Endodermal cell (in vitro differentiated cells): ENCODE measurements at regions not wholly inside any gene's neighbourhood (a gene's known extent, or its start where the extent isn't known, plus 50 kb on each side); places are given as distances from the start of the nearest gene placed in this dataset.

Experiments
- DNase-seq: peaks from one replicate; pipeline ENCODE4 v3.0.0-alpha.2; 2017
- H3K27ac ChIP-seq: 2 replicates; pipeline ENCODE4 v1.5.1; 2013; ENCODE audit warnings: mild to moderate bottlenecking, low read depth, low read length, moderate library complexity
- H3K27me3 ChIP-seq: 2 replicates; pipeline ENCODE4 v1.6.1; 2013; ENCODE audit warnings: mild to moderate bottlenecking, low read length, moderate library complexity; ENCODE audit not compliant: insufficient read depth, control insufficient read depth, poor library complexity, severe bottlenecking
- H3K36me3 ChIP-seq: 2 replicates; pipeline ENCODE4 v1.7.0; 2013; ENCODE audit warnings: mild to moderate bottlenecking, low read length, moderate library complexity; ENCODE audit not compliant: control insufficient read depth, insufficient read depth
- H3K4me1 ChIP-seq: one replicate; pipeline ENCODE4 v1.7.0; 2013; ENCODE audit warnings: low read length; ENCODE audit not compliant: control insufficient read depth, insufficient read depth
- H3K4me3 ChIP-seq: 2 replicates; pipeline ENCODE4 v1.5.1; 2013; ENCODE audit warnings: mild to moderate bottlenecking, low read length, moderate library complexity
- H3K9ac ChIP-seq: 2 replicates; pipeline ENCODE4 v1.6.1; 2013; ENCODE audit warnings: mild to moderate bottlenecking, low read length, moderate library complexity; ENCODE audit not compliant: poor library complexity, severe bottlenecking; ENCODE audit errors: extremely low read depth
- H3K9me3 ChIP-seq: 2 replicates; pipeline ENCODE4 v1.6.1; 2013; ENCODE audit warnings: mild to moderate bottlenecking, low read length, moderate library complexity; ENCODE audit not compliant: control insufficient read depth
- H3K27ac Mint-ChIP-seq: 2 replicates; pipeline ENCODE4 v1.8.0; 2020; ENCODE audit warnings: mixed read lengths
- H3K27me3 Mint-ChIP-seq: 2 replicates; pipeline ENCODE4 v1.8.0; 2021; ENCODE audit warnings: mild to moderate bottlenecking, mixed read lengths; ENCODE audit not compliant: insufficient read depth
- H3K36me3 Mint-ChIP-seq: 2 replicates; pipeline ENCODE4 v1.8.0; 2020; ENCODE audit warnings: low read depth, mixed read lengths
- H3K4me1 Mint-ChIP-seq: 2 replicates; pipeline ENCODE4 v1.8.0; 2020; ENCODE audit warnings: mixed read lengths
- H3K4me3 Mint-ChIP-seq: 2 replicates; pipeline ENCODE4 v1.8.0; 2020; ENCODE audit warnings: mild to moderate bottlenecking, moderate library complexity, mixed read lengths
- H3K9me3 Mint-ChIP-seq: 2 replicates; pipeline ENCODE4 v1.8.0; 2020; ENCODE audit warnings: mild to moderate bottlenecking, mixed read lengths
- CTCF ChIP-seq: fragments of 200-600 bp; sonication (generic); conservative IDR thresholded peaks from 2 replicates; pipeline ENCODE4 v1.5.0; 2021; ENCODE audit warnings: antibody characterized with exemption, mild to moderate bottlenecking
- WGBS, 2 experiments: methylation state at CpG; one replicate each; pipeline versions ENCODE4 v1.1.5 to v1.1.7; 2013; ENCODE audit warnings: missing lambda C conversion rate in 2 of 2, mixed read lengths in 1 of 2; ENCODE audit not compliant: insufficient coverage in 1 of 2, insufficient read length in 1 of 2; 5-methylcytosine and 5-hydroxymethylcytosine counted together

- peaks cover 16% of the 10 kb centered on the region for H3K27me3 ChIP-seq
- H3K27ac ChIP-seq = no peak overlapping the region
- DNase-seq = peak; percentile 44
- no peaks in the 10 kb centered on the region for H3K36me3 ChIP-seq
- H3K27me3 Mint-ChIP-seq = peaks cover 28% of the 10 kb centered on the region
- no peaks in the 10 kb centered on the region for H3K9me3 Mint-ChIP-seq
- no peak overlapping the region for H3K27ac Mint-ChIP-seq
- H3K4me1 ChIP-seq = no peaks in the 10 kb centered on the region
- no peak for TF ChIP-seq CTCF
- peaks cover 10% of the 10 kb centered on the region for H3K4me1 Mint-ChIP-seq
- no peaks in the 10 kb centered on the region for H3K36me3 Mint-ChIP-seq
- no peak overlapping the region for H3K9ac ChIP-seq
- H3K4me3 Mint-ChIP-seq = no peak overlapping the region
- WGBS, 2 experiments = 79 to 87% methylated on average over 7 to 10 of the region's 10 CpGs
- H3K9me3 ChIP-seq = no peaks in the 10 kb centered on the region
- H3K4me3 ChIP-seq = no peak overlapping the region
Observed at GRCh38 chr11:119476666-119477331, 53.8 kb upstream of the THY1 start.

GRCh38 chr11:119476038-119476437 lies 53.1 kb upstream of the THY1 start:
- H3K4me3 Mint-ChIP-seq = no peak overlapping the region
- WGBS, 2 experiments = 65 to 77% methylated on average over 2 of the region's 2 CpGs

GRCh38 chr11:119474682-119475596 lies 52.0 kb upstream of the THY1 start:
- no peaks in the 10 kb centered on the region for H3K36me3 Mint-ChIP-seq
- no peaks in the 10 kb centered on the region for H3K4me1 ChIP-seq
- no peaks in the 10 kb centered on the region for H3K9me3 Mint-ChIP-seq
- H3K9me3 ChIP-seq = no peaks in the 10 kb centered on the region
- WGBS, 2 experiments = 52 to 53% methylated on average over 9 of the region's 9 CpGs
- TF ChIP-seq CTCF = peak; percentile 95
- no peaks in the 10 kb centered on the region for H3K36me3 ChIP-seq
- H3K27me3 ChIP-seq = peaks cover 13% of the 10 kb centered on the region
- no peak overlapping the region for H3K4me3 ChIP-seq
- H3K4me3 Mint-ChIP-seq = no peak overlapping the region
- DNase-seq = peak; percentile 94
- H3K27me3 Mint-ChIP-seq = peaks cover 23% of the 10 kb centered on the region
- peaks cover 5% of the 10 kb centered on the region for H3K4me1 Mint-ChIP-seq
- no peak overlapping the region for H3K27ac ChIP-seq
- H3K9ac ChIP-seq = no peak overlapping the region
- H3K27ac Mint-ChIP-seq = no peak overlapping the region

More at GRCh38 chr11:119476038-119476437, 53.1 kb upstream of the THY1 start:
- no peaks in the 10 kb centered on the region for H3K9me3 ChIP-seq
- no peak overlapping the region for H3K4me3 ChIP-seq
- Mint-ChIP-seq H3K27me3 (peaks cover 26% of the 10 kb centered on the region), H3K9me3 (no peaks in the 10 kb centered on the region), H3K4me1 (peaks cover 11% of the 10 kb centered on the region), H3K36me3 (no peaks in the 10 kb centered on the region), H3K27ac (no peak overlapping the region)
- H3K9ac ChIP-seq = no peak overlapping the region
- no peak for TF ChIP-seq CTCF
- H3K36me3 ChIP-seq = no peaks in the 10 kb centered on the region
- H3K4me1 ChIP-seq = no peaks in the 10 kb centered on the region
- no peak for DNase-seq
- no peak overlapping the region for H3K27ac ChIP-seq
- H3K27me3 ChIP-seq = peaks cover 13% of the 10 kb centered on the region
